ENCODE measurements at regions not wholly inside any gene's neighbourhood (a gene's known extent, or its start where the extent isn't known, plus 50 kb on each side); places are given as distances from the start of the nearest gene placed in this dataset.
"Not testable (repeated sequence)": the region's sequence is repeated elsewhere in the genome, so short reads cannot be mapped to it uniquely, and the experiment has no call there.

DNA sequence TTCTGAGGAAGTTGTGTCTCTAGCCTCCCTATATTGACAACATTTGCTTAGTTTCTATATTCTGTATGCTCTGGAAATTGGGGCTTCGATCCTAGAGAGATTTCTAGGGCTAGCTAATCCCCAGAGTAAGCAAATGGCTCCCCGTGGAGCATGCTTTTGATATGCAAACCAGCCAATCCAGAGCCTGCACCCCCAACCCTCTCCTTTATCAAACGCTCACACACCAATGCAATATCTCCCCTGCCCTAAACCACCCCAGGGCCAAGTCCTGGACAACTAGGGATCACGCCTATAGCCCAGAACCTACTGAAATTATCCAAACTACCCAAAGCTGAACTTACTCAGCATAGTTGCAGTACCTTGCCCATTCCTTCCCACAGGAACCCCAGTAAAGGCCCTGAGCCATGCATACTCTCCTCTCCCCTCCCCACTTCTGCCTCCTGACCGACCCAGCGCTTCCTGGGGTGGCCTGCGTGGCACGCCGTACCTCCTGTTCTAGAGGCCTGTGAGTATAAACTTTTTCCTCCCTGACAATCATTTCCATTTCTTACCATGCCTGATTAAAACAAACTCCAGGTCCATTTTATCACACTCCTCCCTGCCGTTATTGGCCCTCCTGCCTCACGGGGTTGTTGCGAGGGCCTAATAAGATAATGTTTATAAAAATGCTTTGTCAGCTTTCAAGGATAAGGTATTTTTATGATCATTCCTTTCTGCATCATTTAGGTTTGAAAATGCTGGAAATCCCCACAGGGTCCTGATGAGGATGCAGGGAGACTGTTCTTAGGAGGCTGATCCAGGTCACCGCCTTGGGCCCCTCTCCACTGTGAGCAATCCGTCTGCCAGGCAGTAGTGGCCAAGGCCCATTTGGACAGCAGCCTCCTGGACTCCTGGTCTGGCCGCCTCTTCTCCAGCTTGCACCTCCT, 102.7 kb downstream of the TENT5C start:
- H3K36me3 ChIP-seq (ENCODE audit: insufficient read depth, insufficient read length, low read length), result no peaks in the 10 kb centered on the region
- H3K4me1 ChIP-seq (ENCODE audit: insufficient read depth, insufficient read length), result peaks cover 11% of the 10 kb centered on the region
- H3K4me3 ChIP-seq (ENCODE audit: insufficient read length, low read depth), result no peak overlapping the region
- TF ChIP-seq ZNF274 (IDR thresholded peaks at IDR 0.05; ENCODE audit: low read depth, low read length) (no peak), YY1 (IDR thresholded peaks at IDR 0.05; ENCODE audit: insufficient read depth, insufficient read length) (no peak), SUZ12 (IDR thresholded peaks at IDR 0.05; ENCODE audit: extremely low read depth, insufficient read depth, insufficient read length) (no peak)
- DNase-seq (ENCODE audit: low read depth, low spot score), result peak; percentile 69
- peaks cover 11% of the 10 kb centered on the region; the same call in 1 of the 2 replicates for H3K9me3 ChIP-seq (ENCODE audit: insufficient read depth, low read length)
- H3K27me3 ChIP-seq (ENCODE audit: insufficient read depth, insufficient read length), result no peaks in the 10 kb centered on the region
- H3K9ac ChIP-seq (ENCODE audit: insufficient read length, low read depth), result no peak overlapping the region

DNA sequence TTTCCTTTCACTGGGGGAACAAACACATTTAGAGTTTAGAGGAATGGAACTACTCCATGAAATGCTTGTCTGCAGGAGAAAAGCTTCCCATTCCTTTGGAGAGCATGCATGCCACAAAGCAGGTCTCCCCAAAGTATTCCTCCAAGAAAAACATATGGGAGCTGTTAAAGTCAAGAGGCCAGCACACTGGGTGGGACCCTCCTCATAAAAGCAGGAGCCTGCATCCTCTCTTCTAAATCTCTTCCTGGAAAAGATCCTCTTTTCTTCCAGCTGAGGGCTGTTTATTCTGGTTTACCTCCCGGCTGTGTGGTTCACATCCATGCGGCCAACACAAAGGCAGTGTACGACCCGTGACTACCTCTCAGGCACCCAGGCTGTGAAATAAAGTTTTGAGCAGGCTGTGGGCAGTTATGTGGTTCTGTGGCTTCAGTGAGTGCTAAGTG, 103.4 kb downstream of the TENT5C start:
- no peaks in the 10 kb centered on the region for H3K36me3 ChIP-seq (ENCODE audit: insufficient read depth, insufficient read length, low read length)
- peaks cover 11% of the 10 kb centered on the region; the same call in 1 of the 2 replicates for H3K9me3 ChIP-seq (ENCODE audit: insufficient read depth, low read length)
- H3K4me3 ChIP-seq (ENCODE audit: insufficient read length, low read depth), result no peak overlapping the region
- TF ChIP-seq SUZ12 (IDR thresholded peaks at IDR 0.05; ENCODE audit: extremely low read depth, insufficient read depth, insufficient read length), result no peak
- TF ChIP-seq YY1 (IDR thresholded peaks at IDR 0.05; ENCODE audit: insufficient read depth, insufficient read length), result no peak
- no peak for TF ChIP-seq ZNF274 (IDR thresholded peaks at IDR 0.05; ENCODE audit: low read depth, low read length)
- H3K9ac ChIP-seq (ENCODE audit: insufficient read length, low read depth), result no peak overlapping the region
- DNase-seq (ENCODE audit: low read depth, low spot score), result no peak
- H3K27me3 ChIP-seq (ENCODE audit: insufficient read depth, insufficient read length), result no peaks in the 10 kb centered on the region
- H3K4me1 ChIP-seq (ENCODE audit: insufficient read depth, insufficient read length), result peaks cover 11% of the 10 kb centered on the region

DNA sequence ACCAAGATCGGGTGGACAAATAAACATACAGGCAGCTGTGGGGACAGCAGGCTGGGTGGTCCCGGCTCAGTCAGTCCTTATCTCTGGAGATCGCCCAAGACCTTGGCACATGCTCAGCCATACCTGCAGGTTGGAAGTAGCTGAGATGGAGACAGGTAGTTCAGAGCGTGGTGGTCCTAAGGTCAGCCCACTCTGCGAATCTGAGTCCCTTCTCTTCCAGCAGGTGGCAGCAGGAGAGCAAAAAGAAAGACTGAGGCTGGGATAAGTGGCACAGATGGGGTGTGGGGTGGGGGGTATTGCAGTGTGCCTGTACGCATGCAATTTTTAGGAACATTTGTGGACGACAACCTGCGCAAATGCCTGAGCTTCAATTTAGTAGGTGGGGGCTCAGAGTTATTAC, 104.9 kb downstream of the TENT5C start:
- Histone ChIP-seq H3K4me3 (ENCODE audit: insufficient read length, low read depth) (no peak overlapping the region), H3K9me3 (ENCODE audit: insufficient read depth, low read length) (peaks cover 13% of the 10 kb centered on the region; the same call in 1 of the 2 replicates), H3K36me3 (ENCODE audit: insufficient read depth, insufficient read length, low read length) (no peaks in the 10 kb centered on the region), H3K27me3 (ENCODE audit: insufficient read depth, insufficient read length) (no peaks in the 10 kb centered on the region), H3K9ac (ENCODE audit: insufficient read length, low read depth) (no peak overlapping the region), H3K4me1 (ENCODE audit: insufficient read depth, insufficient read length) (peaks cover 11% of the 10 kb centered on the region)
- TF ChIP-seq SUZ12 (IDR thresholded peaks at IDR 0.05; ENCODE audit: extremely low read depth, insufficient read depth, insufficient read length), result no peak
- TF ChIP-seq YY1 (IDR thresholded peaks at IDR 0.05; ENCODE audit: insufficient read depth, insufficient read length), result no peak
- no peak for TF ChIP-seq ZNF274 (IDR thresholded peaks at IDR 0.05; ENCODE audit: low read depth, low read length)
- DNase-seq (ENCODE audit: low read depth, low spot score), result no peak

DNA sequence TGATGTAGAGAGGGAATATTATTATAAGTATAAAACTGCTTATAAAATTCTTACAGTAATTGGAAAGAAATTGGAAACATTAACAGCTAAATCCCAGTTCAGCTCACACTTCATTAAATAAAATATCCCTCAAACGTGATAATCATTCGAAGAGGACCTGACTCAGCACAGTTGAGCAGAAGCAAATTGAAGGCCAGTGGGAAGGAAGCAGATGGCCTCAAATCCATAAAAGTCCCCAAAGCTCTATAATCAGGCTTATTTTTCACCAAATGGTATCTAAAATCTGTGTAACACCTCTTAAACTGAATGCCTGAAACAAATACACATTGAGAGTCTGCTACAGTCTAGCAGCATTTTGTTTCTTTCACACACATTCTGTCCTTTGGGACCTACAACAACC, 106.8 kb downstream of the TENT5C start:
- DNase-seq (ENCODE audit: low read depth, low spot score), result no peak
- no peaks in the 10 kb centered on the region for H3K36me3 ChIP-seq (ENCODE audit: insufficient read depth, insufficient read length, low read length)
- no peak overlapping the region for H3K4me3 ChIP-seq (ENCODE audit: insufficient read length, low read depth)
- peaks cover 22% of the 10 kb centered on the region; the same call in 1 of the 2 replicates for H3K9me3 ChIP-seq (ENCODE audit: insufficient read depth, low read length)
- no peak overlapping the region for H3K9ac ChIP-seq (ENCODE audit: insufficient read length, low read depth)
- peaks cover 11% of the 10 kb centered on the region for H3K4me1 ChIP-seq (ENCODE audit: insufficient read depth, insufficient read length)
- TF ChIP-seq ZNF274 (IDR thresholded peaks at IDR 0.05; ENCODE audit: low read depth, low read length), result no peak
- TF ChIP-seq SUZ12 (IDR thresholded peaks at IDR 0.05; ENCODE audit: extremely low read depth, insufficient read depth, insufficient read length), result no peak
- TF ChIP-seq YY1 (IDR thresholded peaks at IDR 0.05; ENCODE audit: insufficient read depth, insufficient read length), result no peak
- no peaks in the 10 kb centered on the region for H3K27me3 ChIP-seq (ENCODE audit: insufficient read depth, insufficient read length)

DNA sequence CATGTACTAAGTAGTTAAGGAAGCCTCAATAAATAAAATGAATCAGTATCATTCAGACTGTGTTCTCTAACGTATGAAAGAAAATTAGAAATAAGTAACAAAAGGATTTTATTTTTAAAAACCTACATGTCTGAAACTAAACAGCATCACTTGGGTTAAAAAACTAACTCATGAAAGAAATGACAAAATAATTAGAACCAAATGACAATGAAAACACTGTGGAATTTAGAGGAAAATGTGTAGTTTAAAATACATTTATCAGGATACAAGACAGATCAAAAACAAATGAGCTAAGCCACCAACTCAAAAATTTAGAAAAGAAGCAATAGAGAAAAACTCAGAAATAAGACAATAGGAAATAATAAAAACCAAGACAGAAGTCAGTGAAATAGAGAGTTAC, 108.7 kb downstream of the TENT5C start:
- Histone ChIP-seq H3K4me1 (ENCODE audit: insufficient read depth, insufficient read length) (no peaks in the 10 kb centered on the region), H3K9ac (ENCODE audit: insufficient read length, low read depth) (no peak overlapping the region), H3K27me3 (ENCODE audit: insufficient read depth, insufficient read length) (no peaks in the 10 kb centered on the region), H3K9me3 (ENCODE audit: insufficient read depth, low read length) (peaks cover 37% of the 10 kb centered on the region; the same call in 1 of the 2 replicates), H3K36me3 (ENCODE audit: insufficient read depth, insufficient read length, low read length) (no peaks in the 10 kb centered on the region), H3K4me3 (ENCODE audit: insufficient read length, low read depth) (no peak overlapping the region)
- DNase-seq (ENCODE audit: low read depth, low spot score), result no peak
- TF ChIP-seq ZNF274 (IDR thresholded peaks at IDR 0.05; ENCODE audit: low read depth, low read length), result no peak
- no peak for TF ChIP-seq SUZ12 (IDR thresholded peaks at IDR 0.05; ENCODE audit: extremely low read depth, insufficient read depth, insufficient read length)
- no peak for TF ChIP-seq YY1 (IDR thresholded peaks at IDR 0.05; ENCODE audit: insufficient read depth, insufficient read length)

DNA sequence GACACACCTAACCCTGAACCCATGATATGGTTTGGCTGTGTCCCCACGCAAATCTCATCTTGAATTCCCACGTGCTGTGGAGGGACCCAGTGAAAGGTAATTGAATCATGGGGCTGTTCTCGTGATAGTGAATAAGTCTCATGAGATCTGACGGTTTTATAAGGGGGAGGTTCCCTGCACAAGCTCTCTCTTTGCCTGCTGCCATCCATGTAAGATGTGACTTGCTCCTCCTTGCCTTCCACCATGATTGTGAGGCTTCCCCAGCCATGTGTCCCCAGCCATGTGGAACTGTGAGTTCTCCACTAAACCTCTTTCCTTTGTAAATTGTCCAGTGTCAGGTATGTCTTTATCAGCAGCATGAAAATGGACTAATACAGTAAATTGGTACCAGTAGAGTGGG, 110.2 kb downstream of the TENT5C start:
- not testable (repeated sequence) for H3K4me1 ChIP-seq (ENCODE audit: insufficient read depth, insufficient read length); H3K36me3 ChIP-seq (ENCODE audit: insufficient read depth, insufficient read length, low read length); H3K27me3 ChIP-seq (ENCODE audit: insufficient read depth, insufficient read length); H3K9ac ChIP-seq (ENCODE audit: insufficient read length, low read depth); DNase-seq (ENCODE audit: low read depth, low spot score); H3K4me3 ChIP-seq (ENCODE audit: insufficient read length, low read depth)
- peaks cover 52% of the 10 kb centered on the region for H3K9me3 ChIP-seq (ENCODE audit: insufficient read depth, low read length)

DNA sequence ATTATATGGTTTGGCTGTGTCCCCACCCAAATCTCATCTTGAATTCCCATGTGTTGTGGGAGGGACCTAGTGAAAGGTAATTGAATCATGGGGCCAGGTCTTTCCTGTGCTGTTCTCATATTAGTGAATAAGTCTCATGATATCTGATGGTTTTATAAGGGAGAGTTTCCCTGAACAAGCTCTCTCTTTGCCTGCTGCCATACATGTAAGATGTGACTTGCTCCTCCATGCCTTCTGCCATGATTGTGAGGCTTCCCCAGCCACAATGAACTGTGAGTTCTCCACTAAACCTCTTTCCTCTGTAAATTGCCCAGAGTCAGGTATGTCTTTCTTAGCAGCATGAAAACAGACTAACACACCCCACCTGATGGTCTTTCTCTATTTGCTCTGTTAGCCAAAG, 112.1 kb downstream of the TENT5C start:
- H3K9me3 ChIP-seq (ENCODE audit: insufficient read depth, low read length), result peaks cover 56% of the 10 kb centered on the region
- not testable (repeated sequence) for H3K36me3 ChIP-seq (ENCODE audit: insufficient read depth, insufficient read length, low read length); H3K4me3 ChIP-seq (ENCODE audit: insufficient read length, low read depth); H3K9ac ChIP-seq (ENCODE audit: insufficient read length, low read depth); DNase-seq (ENCODE audit: low read depth, low spot score); H3K4me1 ChIP-seq (ENCODE audit: insufficient read depth, insufficient read length); H3K27me3 ChIP-seq (ENCODE audit: insufficient read depth, insufficient read length)

DNA sequence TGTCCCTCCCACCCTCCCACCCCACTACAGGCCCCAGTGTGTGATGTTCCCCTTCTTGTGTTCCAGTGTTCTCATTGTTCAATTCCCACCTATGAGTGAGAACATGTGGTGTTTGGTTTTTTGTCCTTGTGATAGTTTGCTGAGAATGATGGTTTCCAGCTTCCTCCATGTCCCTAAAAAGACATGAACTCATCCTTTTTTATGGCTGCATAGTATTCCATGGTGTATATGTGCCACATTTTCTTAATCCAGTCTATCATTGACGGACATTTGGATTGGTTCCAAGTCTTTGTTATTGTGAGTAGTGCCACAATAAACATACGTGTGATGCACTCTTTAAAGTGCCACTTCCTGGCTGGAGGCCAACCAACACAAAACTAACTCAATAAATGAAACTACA, 112.7 kb downstream of the TENT5C start:
- not testable (repeated sequence) for H3K36me3 ChIP-seq (ENCODE audit: insufficient read depth, insufficient read length, low read length); H3K27me3 ChIP-seq (ENCODE audit: insufficient read depth, insufficient read length); H3K9ac ChIP-seq (ENCODE audit: insufficient read length, low read depth); DNase-seq (ENCODE audit: low read depth, low spot score); H3K4me3 ChIP-seq (ENCODE audit: insufficient read length, low read depth); H3K4me1 ChIP-seq (ENCODE audit: insufficient read depth, insufficient read length)
- H3K9me3 ChIP-seq (ENCODE audit: insufficient read depth, low read length), result peaks cover 56% of the 10 kb centered on the region
